Panc1 (cell line): ENCODE measurements at regions not wholly inside any gene's neighbourhood (a gene's known extent, or its start where the extent isn't known, plus 50 kb on each side); places are given as distances from the start of the nearest gene placed in this dataset.

ENCODE experiments used
- POLR2AphosphoS5 ChIP-seq: IDR thresholded peaks from 2 replicates; pipeline ENCODE4 v1.6.1; 2012; ENCODE audit warnings: mild to moderate bottlenecking, low read depth, low read length, moderate library complexity
- TF ChIP-seq, protein P1 (sequence below), 2 experiments: IDR thresholded peaks; 2 replicates each; pipeline ENCODE4 v1.6.1; 2011 to 2012; ENCODE audit warnings: low read depth in 2 of 2, control low read depth in 1 of 2, low read length in 1 of 2, mild to moderate bottlenecking in 1 of 2, moderate library complexity in 1 of 2; ENCODE audit not compliant: insufficient read depth in 1 of 2
- TF ChIP-seq, protein P2 (sequence below): fragments of 450-650 bp; IDR thresholded peaks from 2 replicates; pipeline ENCODE4 v1.5.1; 2017; ENCODE audit warnings: mild to moderate bottlenecking

DNA sequence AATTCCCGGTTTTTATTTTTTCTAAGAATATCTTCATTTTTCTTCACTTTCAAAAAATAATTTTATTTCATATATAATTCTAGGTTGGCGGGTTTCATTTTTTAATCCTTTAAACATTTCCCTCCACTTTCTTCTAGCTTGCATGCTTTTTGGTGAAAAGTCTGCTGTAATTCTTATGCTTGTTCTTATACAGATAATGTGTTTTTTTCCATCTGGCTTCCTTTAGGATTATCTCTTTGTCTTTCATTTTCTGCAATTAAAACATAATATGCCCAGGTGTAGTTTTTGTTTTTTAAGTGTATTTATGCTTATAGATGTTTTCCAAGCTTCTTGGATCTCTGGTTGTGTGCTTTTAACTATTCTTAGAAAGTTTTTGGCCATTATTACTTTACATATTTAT, 341.3 kb upstream of the SEMA3C start:
- TF ChIP-seq POLR2AphosphoS5: no peak
- TF ChIP-seq, protein P1, sequence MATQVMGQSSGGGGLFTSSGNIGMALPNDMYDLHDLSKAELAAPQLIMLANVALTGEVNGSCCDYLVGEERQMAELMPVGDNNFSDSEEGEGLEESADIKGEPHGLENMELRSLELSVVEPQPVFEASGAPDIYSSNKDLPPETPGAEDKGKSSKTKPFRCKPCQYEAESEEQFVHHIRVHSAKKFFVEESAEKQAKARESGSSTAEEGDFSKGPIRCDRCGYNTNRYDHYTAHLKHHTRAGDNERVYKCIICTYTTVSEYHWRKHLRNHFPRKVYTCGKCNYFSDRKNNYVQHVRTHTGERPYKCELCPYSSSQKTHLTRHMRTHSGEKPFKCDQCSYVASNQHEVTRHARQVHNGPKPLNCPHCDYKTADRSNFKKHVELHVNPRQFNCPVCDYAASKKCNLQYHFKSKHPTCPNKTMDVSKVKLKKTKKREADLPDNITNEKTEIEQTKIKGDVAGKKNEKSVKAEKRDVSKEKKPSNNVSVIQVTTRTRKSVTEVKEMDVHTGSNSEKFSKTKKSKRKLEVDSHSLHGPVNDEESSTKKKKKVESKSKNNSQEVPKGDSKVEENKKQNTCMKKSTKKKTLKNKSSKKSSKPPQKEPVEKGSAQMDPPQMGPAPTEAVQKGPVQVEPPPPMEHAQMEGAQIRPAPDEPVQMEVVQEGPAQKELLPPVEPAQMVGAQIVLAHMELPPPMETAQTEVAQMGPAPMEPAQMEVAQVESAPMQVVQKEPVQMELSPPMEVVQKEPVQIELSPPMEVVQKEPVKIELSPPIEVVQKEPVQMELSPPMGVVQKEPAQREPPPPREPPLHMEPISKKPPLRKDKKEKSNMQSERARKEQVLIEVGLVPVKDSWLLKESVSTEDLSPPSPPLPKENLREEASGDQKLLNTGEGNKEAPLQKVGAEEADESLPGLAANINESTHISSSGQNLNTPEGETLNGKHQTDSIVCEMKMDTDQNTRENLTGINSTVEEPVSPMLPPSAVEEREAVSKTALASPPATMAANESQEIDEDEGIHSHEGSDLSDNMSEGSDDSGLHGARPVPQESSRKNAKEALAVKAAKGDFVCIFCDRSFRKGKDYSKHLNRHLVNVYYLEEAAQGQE (IDR thresholded peaks at IDR 0.05; ENCODE audit: insufficient read depth in 1 of 2, low read depth in 2 of 2, low read length in 1 of 2): no peak
- TF ChIP-seq, protein P2, sequence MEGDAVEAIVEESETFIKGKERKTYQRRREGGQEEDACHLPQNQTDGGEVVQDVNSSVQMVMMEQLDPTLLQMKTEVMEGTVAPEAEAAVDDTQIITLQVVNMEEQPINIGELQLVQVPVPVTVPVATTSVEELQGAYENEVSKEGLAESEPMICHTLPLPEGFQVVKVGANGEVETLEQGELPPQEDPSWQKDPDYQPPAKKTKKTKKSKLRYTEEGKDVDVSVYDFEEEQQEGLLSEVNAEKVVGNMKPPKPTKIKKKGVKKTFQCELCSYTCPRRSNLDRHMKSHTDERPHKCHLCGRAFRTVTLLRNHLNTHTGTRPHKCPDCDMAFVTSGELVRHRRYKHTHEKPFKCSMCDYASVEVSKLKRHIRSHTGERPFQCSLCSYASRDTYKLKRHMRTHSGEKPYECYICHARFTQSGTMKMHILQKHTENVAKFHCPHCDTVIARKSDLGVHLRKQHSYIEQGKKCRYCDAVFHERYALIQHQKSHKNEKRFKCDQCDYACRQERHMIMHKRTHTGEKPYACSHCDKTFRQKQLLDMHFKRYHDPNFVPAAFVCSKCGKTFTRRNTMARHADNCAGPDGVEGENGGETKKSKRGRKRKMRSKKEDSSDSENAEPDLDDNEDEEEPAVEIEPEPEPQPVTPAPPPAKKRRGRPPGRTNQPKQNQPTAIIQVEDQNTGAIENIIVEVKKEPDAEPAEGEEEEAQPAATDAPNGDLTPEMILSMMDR: no peak
